ENCODE measurements at regions not wholly inside any gene's neighbourhood (a gene's known extent, or its start where the extent isn't known, plus 50 kb on each side); places are given as distances from the start of the nearest gene placed in this dataset.
A peak's percentile ranks its signal among the peaks of the same experiment; 100 is the strongest.
"Not testable (repeated sequence)": the region's sequence is repeated elsewhere in the genome, so short reads cannot be mapped to it uniquely, and the experiment has no call there.

- peak; percentile 42 for DNase-seq
Observed at GRCh38 chr10:43922335-43923280, 273.9 kb upstream of the ZNF32 start.

- no peak for DNase-seq
Observed at GRCh38 chr10:43921881-43922280, 273.2 kb upstream of the ZNF32 start.

- no peak for DNase-seq
Observed at GRCh38 chr10:43921478-43921877, 272.8 kb upstream of the ZNF32 start.

- DNase-seq: not testable (repeated sequence)
Observed at GRCh38 chr10:43920236-43920758, 271.6 kb upstream of the ZNF32 start.

- DNase-seq: no peak
Observed at GRCh38 chr10:43913676-43914235, 265.1 kb upstream of the ZNF32 start.

- no peak for DNase-seq
Observed at GRCh38 chr10:43912469-43912868, 263.8 kb upstream of the ZNF32 start.

GRCh38 chr10:43906490-43906889, 257.8 kb upstream of the ZNF32 start:
- DNase-seq: no peak

- DNase-seq: peak; percentile 32
Observed at GRCh38 chr10:43905512-43906236, 257.0 kb upstream of the ZNF32 start.

GRCh38 chr10:43904844-43905243, 256.2 kb upstream of the ZNF32 start:
- DNase-seq: no peak

- DNase-seq: no peak
Observed at GRCh38 chr10:43904301-43904700, 255.6 kb upstream of the ZNF32 start.

- DNase-seq: no peak
Observed at GRCh38 chr10:43903451-43903850, 254.8 kb upstream of the ZNF32 start.

GRCh38 chr10:43902842-43903241, 254.2 kb upstream of the ZNF32 start:
- DNase-seq: no peak

GRCh38 chr10:43901744-43902504, 253.2 kb upstream of the ZNF32 start:
- no peak for DNase-seq

- no peak for DNase-seq
Observed at GRCh38 chr10:43901302-43901701, 252.6 kb upstream of the ZNF32 start.

- DNase-seq: no peak
Observed at GRCh38 chr10:43900571-43900970, 251.9 kb upstream of the ZNF32 start.

- DNase-seq: peak; percentile 15
Observed at GRCh38 chr10:43899224-43899959, 250.7 kb upstream of the ZNF32 start.

- no peak for DNase-seq
Observed at GRCh38 chr10:43898592-43898991, 249.9 kb upstream of the ZNF32 start.

- DNase-seq: no peak
Observed at GRCh38 chr10:43897765-43898419, 249.2 kb upstream of the ZNF32 start.

- no peak for DNase-seq
Observed at GRCh38 chr10:43892062-43892770, 243.5 kb upstream of the ZNF32 start.

GRCh38 chr10:43891241-43891640, 242.6 kb upstream of the ZNF32 start:
- DNase-seq: no peak

GRCh38 chr10:43890124-43890523, 241.4 kb upstream of the ZNF32 start:
- no peak for DNase-seq

All from hematopoietic multipotent progenitor cell treated with erythropoietin and hydrocortisone succinate and interleukin-3 and kit ligand, for 4 days (in vitro differentiated cells).